ENCODE measurements at regions not wholly inside any gene's neighbourhood (a gene's known extent, or its start where the extent isn't known, plus 50 kb on each side); places are given as distances from the start of the nearest gene placed in this dataset.

DNA sequence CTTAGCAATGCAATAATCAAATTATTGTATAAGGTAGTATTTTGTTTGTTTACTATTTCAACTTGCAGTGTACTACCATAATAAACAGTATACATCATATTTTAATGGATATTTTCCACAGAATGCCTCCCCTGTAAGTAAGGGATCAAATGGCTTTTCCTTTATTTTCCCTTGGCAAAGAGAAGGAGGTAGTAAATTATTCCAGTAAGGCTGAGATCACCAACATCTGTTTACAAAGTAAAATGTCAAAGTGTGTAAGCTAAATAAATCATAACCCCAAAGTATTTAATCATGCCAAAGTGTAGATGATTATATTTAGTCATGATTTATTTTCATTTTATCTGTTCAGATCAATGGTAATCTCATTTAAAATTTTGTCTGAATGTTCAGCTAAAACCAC is 537.6 kb downstream of the PRDM9 start:
- TF ChIP-seq CTCF (IDR thresholded peaks at IDR 0.05): no peak
- TF ChIP-seq POLR2A (IDR thresholded peaks at IDR 0.05): no peak

All from lower leg skin (tissue), 3 donors.